ENCODE measurements at regions not wholly inside any gene's neighbourhood (a gene's known extent, or its start where the extent isn't known, plus 50 kb on each side); places are given as distances from the start of the nearest gene placed in this dataset.

- no peaks in the 10 kb centered on the region for H3K27me3 ChIP-seq
- DNase-seq, result no peak
- no peaks in the 10 kb centered on the region for H3K9me3 ChIP-seq
- no peak for TF ChIP-seq CTCF (IDR thresholded peaks at IDR 0.05)
- no peak for TF ChIP-seq EP300 (IDR thresholded peaks at IDR 0.05)
- no peak for TF ChIP-seq POLR2A (IDR thresholded peaks at IDR 0.05)
- intact Hi-C loops (cut with DNase I), result no loop called here
- no peak overlapping the region for H3K4me3 ChIP-seq
- no peak overlapping the region for H3K27ac ChIP-seq
- WGBS, 3 donors, result 9 to 24% (median 19%) methylated on average over 1 of the region's 1 CpG
- no peaks in the 10 kb centered on the region for H3K36me3 ChIP-seq
- H3K4me1 ChIP-seq (ENCODE audit: insufficient read depth), result peaks cover 1% of the 10 kb centered on the region
Measured at GRCh38 chr11:112318184-112318591, 57.5 kb upstream of the PLET1 start.

- H3K36me3 ChIP-seq, result no peaks in the 10 kb centered on the region
- intact Hi-C loops (cut with DNase I), result no loop called here
- no peak for TF ChIP-seq CTCF (IDR thresholded peaks at IDR 0.05)
- no peak for TF ChIP-seq POLR2A (IDR thresholded peaks at IDR 0.05)
- TF ChIP-seq EP300 (IDR thresholded peaks at IDR 0.05), result no peak
- no peak overlapping the region for H3K4me3 ChIP-seq
- no peaks in the 10 kb centered on the region for H3K27me3 ChIP-seq
- no peaks in the 10 kb centered on the region for H3K9me3 ChIP-seq
- DNase-seq, result no peak
- WGBS, 3 donors, result 84 to 92% (median 91%) methylated on average over 1 of the region's 1 CpG
- H3K27ac ChIP-seq, result no peak overlapping the region
- peaks cover 1% of the 10 kb centered on the region for H3K4me1 ChIP-seq (ENCODE audit: insufficient read depth)
Measured at GRCh38 chr11:112318661-112319060, 58.0 kb upstream of the PLET1 start.

GRCh38 chr11:112320668-112321067 is 60.0 kb upstream of the PLET1 start:
- TF ChIP-seq POLR2A (IDR thresholded peaks at IDR 0.05) (no peak), EP300 (IDR thresholded peaks at IDR 0.05) (no peak), CTCF (IDR thresholded peaks at IDR 0.05) (no peak)
- Histone ChIP-seq H3K4me1 (ENCODE audit: insufficient read depth) (peaks cover 1% of the 10 kb centered on the region), H3K4me3 (no peak overlapping the region), H3K27me3 (no peaks in the 10 kb centered on the region), H3K36me3 (no peaks in the 10 kb centered on the region), H3K27ac (no peak overlapping the region), H3K9me3 (no peaks in the 10 kb centered on the region)
- peak; percentile 65 to 76 (median 73) for DNase-seq
- intact Hi-C loops (cut with DNase I), result no loop called here
- WGBS, 3 donors, result 10 to 17% (median 13%) methylated on average over 5 of the region's 5 CpGs

- 55 to 63% (median 61%) methylated on average over 8 of the region's 8 CpGs for WGBS, 3 donors
- TF ChIP-seq EP300 (IDR thresholded peaks at IDR 0.05), result no peak
- TF ChIP-seq CTCF (IDR thresholded peaks at IDR 0.05), result no peak
- TF ChIP-seq POLR2A (IDR thresholded peaks at IDR 0.05), result no peak
- H3K36me3 ChIP-seq, result no peaks in the 10 kb centered on the region
- intact Hi-C loops (cut with DNase I), result no loop called here
- H3K27ac ChIP-seq, result no peak overlapping the region
- no peaks in the 10 kb centered on the region for H3K27me3 ChIP-seq
- no peak overlapping the region for H3K4me3 ChIP-seq
- DNase-seq, result peak in 2 of 5 donors; percentile 24 to 28
- H3K9me3 ChIP-seq, result no peaks in the 10 kb centered on the region
- H3K4me1 ChIP-seq (ENCODE audit: insufficient read depth), result peaks cover 1% of the 10 kb centered on the region
Measured at GRCh38 chr11:112321501-112322172, 61.0 kb upstream of the PLET1 start.

All from ovary (tissue), 7 donors.